OCI-LY7 (cell line): ENCODE measurements at regions not wholly inside any gene's neighbourhood (a gene's known extent, or its start where the extent isn't known, plus 50 kb on each side); places are given as distances from the start of the nearest gene placed in this dataset.

ENCODE experiments used
- BruUV-seq: library from RNA; stranded (reverse); fragments of 400-500 nt; replicated peaks from 2 replicates; lab custom pipeline; 2021; lab: Mats Ljungman, UMichigan
- CTCF ChIA-PET: fragments of 300-600 bp; sonication (Branson Sonifier 250); formaldehyde crosslinking; loops from one replicate; lab custom pipeline; 2022; ENCODE audit warnings: antibody characterized with exemption; ENCODE audit not compliant: unreplicated experiment; lab: Charles Lee
- POLR2A ChIA-PET: fragments of 300-600 bp; sonication (Branson Sonifier 250); formaldehyde crosslinking; loops from one replicate; lab custom pipeline; 2022; ENCODE audit warnings: antibody characterized with exemption; lab: Charles Lee
- DNase-seq: peaks from one replicate; pipeline ENCODE4 v3.0.0-alpha.2; 2015; ENCODE audit warnings: low spot score
- H2AFZ ChIP-seq: fragments of 200-600 bp; sonication (generic), shearing (Covaris generic); 2 replicates; pipeline ENCODE4 v1.6.1; 2014; ENCODE audit warnings: mild to moderate bottlenecking, antibody characterized with exemption, low read length, moderate library complexity
- H3K27ac ChIP-seq: fragments of 200-600 bp; sonication (generic); 2 replicates; pipeline ENCODE4 v1.5.1; 2014; ENCODE audit warnings: mixed run types, low read depth, mild to moderate bottlenecking, moderate library complexity, low read length, inconsistent platforms; ENCODE audit not compliant: poor library complexity, severe bottlenecking
- H3K36me3 ChIP-seq: fragments of 200-600 bp; sonication (generic); 2 replicates; pipeline ENCODE4 v1.6.1; 2014; ENCODE audit warnings: mild to moderate bottlenecking, antibody characterized with exemption, low read length, moderate library complexity, mixed read lengths; ENCODE audit not compliant: insufficient read depth
- H3K4me1 ChIP-seq: fragments of 200-600 bp; sonication (generic); 2 replicates; pipeline ENCODE4 v1.5.1; 2014; ENCODE audit warnings: mild to moderate bottlenecking, low read length; ENCODE audit not compliant: insufficient read depth, poor library complexity, severe bottlenecking
- H3K4me2 ChIP-seq: fragments of 200-600 bp; sonication (generic); 2 replicates; pipeline ENCODE4 v1.6.1; 2014; ENCODE audit warnings: mild to moderate bottlenecking, low read length
- H3K4me3 ChIP-seq: fragments of 200-600 bp; sonication (generic); 2 replicates; pipeline ENCODE4 v1.5.1; 2014; ENCODE audit warnings: mild to moderate bottlenecking, low read depth, low read length; ENCODE audit not compliant: poor library complexity, severe bottlenecking
- H3K79me2 ChIP-seq: fragments of 200-600 bp; sonication (generic); 2 replicates; pipeline ENCODE4 v1.6.1; 2016; ENCODE audit warnings: low read depth, mild to moderate bottlenecking, low read length, moderate library complexity, mixed read lengths; ENCODE audit not compliant: insufficient read depth
- H3K9me2 ChIP-seq: fragments of 200-600 bp; sonication (generic); 2 replicates; pipeline ENCODE4 v1.6.1; 2016; ENCODE audit warnings: mild to moderate bottlenecking, low read length, mixed read lengths; ENCODE audit not compliant: insufficient read depth
- H3K9me3 ChIP-seq: fragments of 200-600 bp; sonication (generic); 2 replicates; pipeline ENCODE4 v1.6.1; 2014; ENCODE audit warnings: mild to moderate bottlenecking, mixed run types, low read length, mixed read lengths
- H4K20me1 ChIP-seq: fragments of 200-600 bp; sonication (generic); 2 replicates; pipeline ENCODE4 v1.6.1; 2014; ENCODE audit warnings: mild to moderate bottlenecking, antibody characterized with exemption, low read length, moderate library complexity, mixed read lengths; ENCODE audit not compliant: insufficient read depth
- CTCF ChIP-seq: fragments of 200-600 bp; sonication (generic); conservative IDR thresholded peaks from 2 replicates; pipeline ENCODE4 v1.5.1; 2014; ENCODE audit warnings: mild to moderate bottlenecking, antibody characterized with exemption, low read length, moderate library complexity, mixed read lengths
- EZH2phosphoT487 ChIP-seq: fragments of 200-600 bp; sonication (generic); IDR thresholded peaks from 2 replicates; pipeline ENCODE4 v1.6.1; 2018; ENCODE audit warnings: low read depth, borderline replicate concordance, mild to moderate bottlenecking, mixed run types, antibody characterized with exemption, low read length, moderate library complexity, mixed read lengths
- intact Hi-C: fragments of 100-400 bp; cut with micrococcal nuclease; formaldehyde crosslinking; loops from one replicate; pipeline ENCODE4 v1.10.0; 2022; ENCODE audit not compliant: unreplicated experiment

- intact Hi-C loops = no loop called here
- no peaks in the 10 kb centered on the region for H3K36me3 ChIP-seq
- DNase-seq = no peak
- BruUV-seq = no TSS peak
- H2AFZ ChIP-seq = no peak overlapping the region
- no peak overlapping the region for H3K27ac ChIP-seq
- H3K9me3 ChIP-seq = no peaks in the 10 kb centered on the region
- H3K4me2 ChIP-seq = no peak overlapping the region
- no peaks in the 10 kb centered on the region for H3K9me2 ChIP-seq
- no peak overlapping the region for H3K4me3 ChIP-seq
- H4K20me1 ChIP-seq = no peaks in the 10 kb centered on the region
- ChIA-PET CTCF (no interaction called here), POLR2A (no interaction called here)
- TF ChIP-seq CTCF (no peak), EZH2phosphoT487 (no peak)
- H3K79me2 ChIP-seq = no peaks in the 10 kb centered on the region
- no peaks in the 10 kb centered on the region for H3K4me1 ChIP-seq
Observed at GRCh38 chr2:16148632-16149348, 208.4 kb downstream of the MYCN start.

GRCh38 chr2:16142383-16143361 lies 202.3 kb downstream of the MYCN start:
- H2AFZ ChIP-seq = no peak overlapping the region
- H3K9me2 ChIP-seq = no peaks in the 10 kb centered on the region
- no peak overlapping the region for H3K27ac ChIP-seq
- TF ChIP-seq CTCF (no peak), EZH2phosphoT487 (no peak)
- H3K36me3 ChIP-seq = no peaks in the 10 kb centered on the region
- CTCF ChIA-PET = no interaction called here
- no TSS peak for BruUV-seq
- peak; percentile 7 for DNase-seq
- H3K9me3 ChIP-seq = no peaks in the 10 kb centered on the region
- H3K79me2 ChIP-seq = no peaks in the 10 kb centered on the region
- no peaks in the 10 kb centered on the region for H4K20me1 ChIP-seq
- H3K4me1 ChIP-seq = no peaks in the 10 kb centered on the region
- intact Hi-C loops = no loop called here
- H3K4me2 ChIP-seq = no peak overlapping the region
- POLR2A ChIA-PET = no interaction called here
- no peak overlapping the region for H3K4me3 ChIP-seq

GRCh38 chr2:16141641-16141921 lies 201.2 kb downstream of the MYCN start:
- Histone ChIP-seq H3K79me2 (no peaks in the 10 kb centered on the region), H3K9me2 (no peaks in the 10 kb centered on the region), H3K4me1 (no peaks in the 10 kb centered on the region), H2AFZ (no peak overlapping the region), H3K9me3 (no peaks in the 10 kb centered on the region), H4K20me1 (no peaks in the 10 kb centered on the region), H3K36me3 (no peaks in the 10 kb centered on the region), H3K27ac (no peak overlapping the region), H3K4me3 (no peak overlapping the region), H3K4me2 (no peak overlapping the region)
- POLR2A ChIA-PET = no interaction called here
- BruUV-seq = no TSS peak
- intact Hi-C loops = no loop called here
- TF ChIP-seq CTCF = no peak
- no peak for TF ChIP-seq EZH2phosphoT487
- CTCF ChIA-PET = no interaction called here
- DNase-seq = no peak
